ENCODE measurements at regions not wholly inside any gene's neighbourhood (a gene's known extent, or its start where the extent isn't known, plus 50 kb on each side); places are given as distances from the start of the nearest gene placed in this dataset.

DNA sequence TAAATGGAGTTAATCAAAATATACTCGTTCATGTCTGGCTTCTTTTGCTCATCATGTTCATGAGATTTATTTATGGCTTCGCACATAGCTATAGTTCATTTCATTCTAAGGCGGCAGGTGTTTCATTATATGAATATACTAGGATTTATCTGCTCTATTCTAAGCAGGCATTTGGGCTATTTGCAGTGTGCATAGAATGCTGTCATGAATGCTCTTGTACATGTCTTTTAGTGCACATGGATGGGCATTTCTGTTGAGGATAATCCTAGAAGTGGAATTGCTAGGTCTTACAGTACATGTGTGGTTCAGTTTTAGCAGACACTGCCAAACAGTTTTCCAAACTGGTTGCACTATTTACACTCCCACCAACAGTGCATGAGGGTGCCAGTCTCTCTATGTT is 285.3 kb upstream of the ADRA1B start:
- TF ChIP-seq CTCF (IDR thresholded peaks at IDR 0.05; ENCODE audit: borderline replicate concordance, insufficient read depth, low read depth, low read length) = no peak
- no peak overlapping the region for H3K4me3 ChIP-seq (ENCODE audit: low read depth, low read length)

GRCh38 chr5:159632866-159633265 is 283.4 kb upstream of the ADRA1B start:
- H3K4me3 ChIP-seq (ENCODE audit: low read depth, low read length) = no peak overlapping the region

GRCh38 chr5:159638481-159638880 is 277.8 kb upstream of the ADRA1B start:
- no peak for TF ChIP-seq CTCF (IDR thresholded peaks at IDR 0.05; ENCODE audit: borderline replicate concordance, insufficient read depth, low read depth, low read length)
- no peak overlapping the region for H3K4me3 ChIP-seq (ENCODE audit: low read depth, low read length)

More at GRCh38 chr5:159632866-159633265, 283.4 kb upstream of the ADRA1B start:
- no peak for TF ChIP-seq CTCF (IDR thresholded peaks at IDR 0.05; ENCODE audit: borderline replicate concordance, insufficient read depth, low read depth, low read length)

GRCh38 chr5:159638954-159639559 is 277.2 kb upstream of the ADRA1B start:
- H3K4me3 ChIP-seq (ENCODE audit: low read depth, low read length) = no peak overlapping the region
- no peak for TF ChIP-seq CTCF (IDR thresholded peaks at IDR 0.05; ENCODE audit: borderline replicate concordance, insufficient read depth, low read depth, low read length)

GRCh38 chr5:159639590-159639989 is 276.7 kb upstream of the ADRA1B start:
- TF ChIP-seq CTCF (IDR thresholded peaks at IDR 0.05; ENCODE audit: borderline replicate concordance, insufficient read depth, low read depth, low read length) = no peak
- H3K4me3 ChIP-seq (ENCODE audit: low read depth, low read length) = no peak overlapping the region

GRCh38 chr5:159640446-159640845 is 275.8 kb upstream of the ADRA1B start:
- no peak overlapping the region for H3K4me3 ChIP-seq (ENCODE audit: low read depth, low read length)
- no peak for TF ChIP-seq CTCF (IDR thresholded peaks at IDR 0.05; ENCODE audit: borderline replicate concordance, insufficient read depth, low read depth, low read length)

GRCh38 chr5:159640921-159641320 is 275.4 kb upstream of the ADRA1B start:
- no peak overlapping the region for H3K4me3 ChIP-seq (ENCODE audit: low read depth, low read length)
- TF ChIP-seq CTCF (IDR thresholded peaks at IDR 0.05; ENCODE audit: borderline replicate concordance, insufficient read depth, low read depth, low read length) = no peak
